ENCODE measurements at regions not wholly inside any gene's neighbourhood (a gene's known extent, or its start where the extent isn't known, plus 50 kb on each side); places are given as distances from the start of the nearest gene placed in this dataset.

DNA sequence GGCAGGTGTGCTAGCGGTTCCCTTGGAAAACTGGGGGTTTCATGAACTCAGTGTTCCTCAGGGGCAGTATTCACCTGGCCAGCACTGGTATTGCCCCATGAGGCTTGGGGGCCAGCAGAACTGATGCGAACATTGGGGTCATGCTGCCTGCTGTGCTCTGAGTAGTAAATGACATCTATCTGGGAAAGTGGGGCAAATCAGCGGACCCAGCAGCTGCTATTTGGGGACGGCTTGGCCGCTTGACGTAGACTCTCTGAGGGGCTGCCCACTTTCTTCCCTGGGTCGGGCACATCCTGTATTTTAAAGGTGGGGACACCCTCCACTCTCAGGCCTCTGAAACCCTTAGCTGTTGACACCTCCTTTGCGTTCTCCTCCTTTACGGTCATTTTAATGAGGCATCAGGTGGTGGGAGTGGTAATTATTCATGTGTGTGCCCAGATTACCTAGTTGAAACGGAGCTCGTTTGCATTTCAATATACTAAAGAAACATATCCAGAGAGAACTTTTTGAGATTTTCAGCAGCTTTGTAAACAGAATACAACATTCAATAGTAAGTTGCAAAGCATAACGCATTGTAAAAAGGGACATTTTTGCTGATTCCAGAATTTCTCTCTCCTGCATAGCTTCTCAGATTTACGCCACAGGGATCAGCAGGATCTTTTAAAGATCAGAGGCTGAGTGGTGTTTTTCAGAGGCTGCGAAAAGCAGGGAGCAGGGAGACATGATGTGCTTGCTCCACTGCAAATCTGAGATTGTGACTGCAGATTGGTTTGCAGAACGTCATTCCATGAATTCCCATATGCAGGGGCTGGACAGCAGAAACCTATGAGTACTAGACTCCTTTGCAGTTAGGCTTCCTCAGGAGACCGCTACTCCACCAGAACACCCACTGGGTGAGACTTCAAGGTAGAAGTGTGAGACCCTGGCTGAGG, 56.8 kb upstream of the ZFR start:
- DNase-seq = no peak

DNA sequence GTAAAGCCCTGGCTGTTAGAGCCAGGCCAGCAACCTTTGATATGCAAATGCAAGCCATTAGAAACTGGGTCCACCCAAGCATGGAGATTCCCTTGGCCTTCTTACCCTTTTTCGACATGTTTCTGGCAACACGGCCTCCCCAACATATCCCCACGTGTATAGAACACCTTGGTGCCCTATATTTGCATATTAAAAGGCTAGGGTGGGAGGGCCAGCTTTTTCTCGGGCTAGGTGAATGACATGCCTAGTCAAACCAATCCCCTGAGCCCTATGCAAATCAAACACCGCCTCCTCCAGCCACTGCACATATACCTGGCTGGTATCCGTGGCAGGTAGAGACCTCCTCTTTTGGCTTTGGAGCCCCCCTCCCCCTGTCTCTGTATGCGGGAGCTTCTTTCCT, 55.6 kb upstream of the ZFR start:
- DNase-seq = no peak

DNA sequence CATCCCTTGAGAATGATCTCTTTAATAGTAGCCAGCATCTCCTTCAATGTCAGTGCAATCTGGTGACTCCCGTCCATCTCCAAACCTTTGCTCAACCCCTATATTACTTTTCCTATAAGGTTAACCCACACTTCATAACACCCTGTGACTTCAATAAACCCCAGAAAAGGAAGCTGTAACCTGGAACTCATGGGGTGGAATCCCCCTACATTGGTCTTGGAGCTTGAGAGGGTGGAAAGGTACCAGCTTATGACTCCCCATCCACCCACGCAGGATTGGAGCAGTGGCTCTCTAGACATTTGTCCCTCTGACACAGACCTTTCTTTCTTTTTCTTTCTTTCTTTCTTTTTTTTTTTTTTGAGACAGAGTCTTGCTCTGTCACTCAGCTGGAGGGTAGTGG, 54.7 kb upstream of the ZFR start:
- no peak for DNase-seq

GRCh38 chr5:32498484-32498883, 53.9 kb upstream of the ZFR start:
- DNase-seq = no peak

GRCh38 chr5:32496104-32496503, 51.6 kb upstream of the ZFR start:
- no peak for DNase-seq

GRCh38 chr5:32494827-32495226, 50.3 kb upstream of the ZFR start:
- no peak for DNase-seq

Data from NCI-H1105 treated with DMSO at 0.1 percent for 48 hours (cell line).